ENCODE measurements at regions not wholly inside any gene's neighbourhood (a gene's known extent, or its start where the extent isn't known, plus 50 kb on each side); places are given as distances from the start of the nearest gene placed in this dataset.
A peak's percentile ranks its signal among the peaks of the same experiment; 100 is the strongest.
"Not testable (repeated sequence)": the region's sequence is repeated elsewhere in the genome, so short reads cannot be mapped to it uniquely, and the experiment has no call there.

- peaks cover 5% of the 10 kb centered on the region for H3K27me3 Mint-ChIP-seq (ENCODE audit: low read depth)
- no peaks in the 10 kb centered on the region for H3K4me1 Mint-ChIP-seq (ENCODE audit: low read depth)
- no peaks in the 10 kb centered on the region for H3K36me3 Mint-ChIP-seq (ENCODE audit: low read depth)
- no peak for TF ChIP-seq CTCF (IDR thresholded peaks at IDR 0.05)
- no peak overlapping the region for H3K27ac Mint-ChIP-seq (ENCODE audit: unreplicated experiment)
- DNase-seq (ENCODE audit: low spot score) = no peak
- H3K9me3 Mint-ChIP-seq (ENCODE audit: low read depth) = no peaks in the 10 kb centered on the region
- no peak overlapping the region for H3K4me3 Mint-ChIP-seq (ENCODE audit: unreplicated experiment)
Measured at GRCh38 chr12:74401035-74401434, 136.6 kb upstream of the ATXN7L3B start.

DNA sequence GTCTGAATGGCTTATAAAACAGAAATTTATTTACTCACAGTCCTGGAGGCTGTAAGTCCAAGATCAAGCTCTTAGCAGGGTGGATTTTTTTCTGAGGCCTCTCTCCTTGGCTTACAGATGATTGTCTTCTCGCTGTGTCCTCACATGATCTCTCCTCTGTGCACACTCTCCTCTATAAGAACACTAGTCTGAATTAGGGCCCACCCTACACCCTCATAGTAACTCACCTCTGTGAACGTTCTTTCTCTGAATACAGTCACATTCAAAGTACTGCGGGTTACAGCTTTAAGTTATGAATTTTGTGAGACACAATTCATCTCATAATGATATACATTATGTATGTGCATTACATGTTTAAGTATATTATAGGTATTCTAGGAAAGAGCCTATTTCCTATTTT lies 135.7 kb upstream of the ATXN7L3B start:
- no peak for DNase-seq (ENCODE audit: low spot score)
- no peak overlapping the region for H3K4me3 Mint-ChIP-seq (ENCODE audit: unreplicated experiment)
- peaks cover 5% of the 10 kb centered on the region for H3K27me3 Mint-ChIP-seq (ENCODE audit: low read depth)
- no peak overlapping the region for H3K27ac Mint-ChIP-seq (ENCODE audit: unreplicated experiment)
- H3K9me3 Mint-ChIP-seq (ENCODE audit: low read depth) = no peaks in the 10 kb centered on the region
- H3K4me1 Mint-ChIP-seq (ENCODE audit: low read depth) = no peaks in the 10 kb centered on the region
- H3K36me3 Mint-ChIP-seq (ENCODE audit: low read depth) = no peaks in the 10 kb centered on the region
- no peak for TF ChIP-seq CTCF (IDR thresholded peaks at IDR 0.05)

DNA sequence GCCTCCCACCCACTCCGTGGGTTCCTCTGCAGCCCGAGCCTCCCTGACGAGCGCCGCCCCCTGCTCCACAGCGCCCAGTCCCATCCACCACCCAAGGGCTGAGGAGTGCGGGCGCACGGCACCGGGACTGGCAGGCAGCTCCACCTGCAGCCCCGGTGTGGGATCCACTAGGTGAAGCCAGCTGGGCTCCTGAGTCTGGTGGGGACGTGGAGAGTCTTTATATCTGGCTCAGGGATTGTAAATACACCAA lies 134.5 kb upstream of the ATXN7L3B start:
- H3K4me3 Mint-ChIP-seq (ENCODE audit: unreplicated experiment); DNase-seq (ENCODE audit: low spot score); H3K9me3 Mint-ChIP-seq (ENCODE audit: low read depth); H3K36me3 Mint-ChIP-seq (ENCODE audit: low read depth); H3K27me3 Mint-ChIP-seq (ENCODE audit: low read depth); H3K4me1 Mint-ChIP-seq (ENCODE audit: low read depth); H3K27ac Mint-ChIP-seq (ENCODE audit: unreplicated experiment): not testable (repeated sequence)

GRCh38 chr12:74408601-74409166 lies 129.0 kb upstream of the ATXN7L3B start:
- Mint-ChIP-seq H3K4me3 (ENCODE audit: unreplicated experiment) (no peak overlapping the region), H3K36me3 (ENCODE audit: low read depth) (no peaks in the 10 kb centered on the region), H3K4me1 (ENCODE audit: low read depth) (no peaks in the 10 kb centered on the region), H3K27ac (ENCODE audit: unreplicated experiment) (no peak overlapping the region), H3K27me3 (ENCODE audit: low read depth) (peaks cover 7% of the 10 kb centered on the region), H3K9me3 (ENCODE audit: low read depth) (no peaks in the 10 kb centered on the region)
- no peak for TF ChIP-seq CTCF (IDR thresholded peaks at IDR 0.05)
- no peak for DNase-seq (ENCODE audit: low spot score)

- Mint-ChIP-seq H3K36me3 (ENCODE audit: low read depth) (no peaks in the 10 kb centered on the region), H3K27me3 (ENCODE audit: low read depth) (peaks cover 7% of the 10 kb centered on the region), H3K9me3 (ENCODE audit: low read depth) (no peaks in the 10 kb centered on the region), H3K4me1 (ENCODE audit: low read depth) (no peaks in the 10 kb centered on the region), H3K27ac (ENCODE audit: unreplicated experiment) (no peak overlapping the region), H3K4me3 (ENCODE audit: unreplicated experiment) (no peak overlapping the region)
- TF ChIP-seq CTCF (IDR thresholded peaks at IDR 0.05) = peak; percentile 86
- no peak for DNase-seq (ENCODE audit: low spot score)
Measured at GRCh38 chr12:74412606-74413230, 124.9 kb upstream of the ATXN7L3B start.

DNA sequence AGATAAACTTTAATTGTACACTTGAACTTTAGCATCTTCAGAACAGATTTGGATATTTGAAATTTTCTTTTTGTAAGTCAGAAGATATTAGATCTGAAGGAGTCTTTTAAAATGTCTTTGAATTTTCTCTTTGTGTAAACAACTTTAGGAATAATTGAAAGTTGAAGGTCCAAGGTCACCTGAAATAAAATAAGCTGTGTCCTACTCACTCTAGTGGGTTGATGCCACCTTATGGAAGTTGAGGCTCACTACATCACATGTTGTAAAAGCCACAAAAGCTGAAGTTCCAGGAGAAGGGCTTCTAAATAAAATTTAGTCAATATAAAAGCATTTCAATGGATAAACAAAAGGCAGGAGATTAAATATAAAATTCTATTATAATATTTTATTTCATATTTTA lies 122.0 kb upstream of the ATXN7L3B start:
- H3K9me3 Mint-ChIP-seq (ENCODE audit: low read depth) = no peaks in the 10 kb centered on the region
- peaks cover 10% of the 10 kb centered on the region for H3K27me3 Mint-ChIP-seq (ENCODE audit: low read depth)
- TF ChIP-seq CTCF (IDR thresholded peaks at IDR 0.05) = peak; percentile 83
- no peaks in the 10 kb centered on the region for H3K36me3 Mint-ChIP-seq (ENCODE audit: low read depth)
- H3K4me3 Mint-ChIP-seq (ENCODE audit: unreplicated experiment) = no peak overlapping the region
- peaks cover 7% of the 10 kb centered on the region for H3K4me1 Mint-ChIP-seq (ENCODE audit: low read depth)
- no peak for DNase-seq (ENCODE audit: low spot score)
- no peak overlapping the region for H3K27ac Mint-ChIP-seq (ENCODE audit: unreplicated experiment)

Measured in chondrocyte (in vitro differentiated cells).